ENCODE measurements at regions not wholly inside any gene's neighbourhood (a gene's known extent, or its start where the extent isn't known, plus 50 kb on each side); places are given as distances from the start of the nearest gene placed in this dataset.
"Not testable (repeated sequence)": the region's sequence is repeated elsewhere in the genome, so short reads cannot be mapped to it uniquely, and the experiment has no call there.

DNA sequence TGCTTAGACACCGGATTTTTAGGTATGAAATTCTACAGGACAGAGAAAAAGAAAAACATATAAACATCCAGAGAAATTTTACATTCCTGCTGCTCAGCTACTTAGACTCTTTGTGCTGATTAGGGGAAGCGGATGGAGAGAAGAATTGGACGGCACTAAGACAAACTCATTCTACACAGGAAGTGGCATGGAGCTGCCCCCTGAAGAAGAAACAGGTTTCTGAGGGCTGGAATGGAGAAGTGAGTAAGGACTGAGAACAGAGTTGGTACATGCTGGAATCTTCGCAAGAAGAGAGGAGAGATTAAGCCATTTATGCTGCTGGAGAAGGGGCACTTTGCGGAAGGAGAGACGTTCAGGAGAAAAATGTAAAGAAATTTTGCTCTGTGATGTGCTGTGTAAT, 253.0 kb upstream of the ERBB4 start:
- no peak for DNase-seq (ENCODE audit: low read depth in 2 of 3, low spot score in 2 of 3)

DNA sequence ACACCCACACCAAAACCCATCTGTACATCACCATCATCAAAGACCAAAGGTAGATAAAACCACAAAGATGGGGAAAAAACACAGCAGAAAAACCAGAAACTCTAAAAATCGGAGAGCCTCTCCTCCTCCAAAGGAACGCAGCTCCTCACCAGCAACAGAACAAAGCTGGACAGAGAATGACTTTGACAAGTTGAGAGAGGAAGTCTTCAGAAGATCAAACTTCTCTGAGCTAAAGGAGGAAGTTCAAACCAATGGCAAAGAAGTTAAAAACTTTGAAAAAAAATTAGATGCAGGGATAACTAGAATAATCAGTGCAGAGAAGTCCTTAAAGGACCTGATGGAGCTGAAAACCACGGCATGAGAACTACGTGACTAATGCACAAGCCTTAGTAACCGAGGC, 247.5 kb upstream of the ERBB4 start:
- DNase-seq (ENCODE audit: low read depth in 2 of 3, low spot score in 2 of 3): not testable (repeated sequence)

DNA sequence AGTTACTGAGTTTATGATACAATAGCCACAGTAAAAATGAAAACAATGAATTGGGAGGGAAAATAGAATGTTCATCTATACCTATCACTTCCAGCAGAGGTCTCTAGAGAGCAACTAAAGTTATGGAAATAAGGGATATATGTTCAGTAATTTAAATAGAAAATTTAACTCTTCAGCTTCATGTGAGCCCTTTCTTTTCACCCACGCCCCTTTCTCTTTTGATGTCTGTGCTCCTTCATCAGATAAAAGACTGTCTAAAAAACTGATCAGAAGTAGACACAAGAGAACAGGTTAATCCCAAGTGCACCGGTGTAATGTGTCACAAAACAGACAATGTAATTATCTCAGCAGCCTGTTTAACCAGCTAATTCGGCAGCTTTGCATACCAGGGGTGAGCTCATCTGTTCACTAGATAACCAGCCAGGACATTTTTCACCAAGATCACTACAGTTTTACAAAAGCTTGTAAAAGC, 238.5 kb upstream of the ERBB4 start:
- no peak for DNase-seq (ENCODE audit: low read depth in 2 of 3, low spot score in 2 of 3)

DNA sequence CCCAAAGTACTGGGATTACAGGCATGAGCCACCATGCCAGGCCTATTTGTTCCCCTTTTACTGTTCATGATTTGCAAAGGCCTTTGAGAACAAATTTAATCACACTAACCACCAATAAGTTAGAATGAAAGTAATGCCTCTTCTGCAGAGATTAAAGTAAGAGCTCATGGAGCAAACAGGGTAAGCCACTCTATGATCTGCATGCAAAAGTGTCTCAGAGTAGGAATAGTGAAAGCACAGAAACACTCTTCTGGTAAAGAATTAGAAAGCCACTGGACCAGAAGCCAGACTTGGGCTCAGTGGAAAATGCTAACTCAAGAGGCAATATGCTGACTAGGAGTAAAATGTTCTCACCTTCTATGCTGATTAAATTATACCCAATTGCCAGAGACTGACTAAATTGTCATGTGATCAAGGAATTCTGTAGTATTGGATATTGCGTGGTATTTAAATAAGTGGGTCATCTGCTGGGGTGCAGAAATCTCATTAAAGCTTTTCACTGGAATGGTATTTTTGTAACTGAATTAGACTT, 235.3 kb upstream of the ERBB4 start:
- DNase-seq (ENCODE audit: low read depth in 2 of 3, low spot score in 2 of 3): no peak

- DNase-seq (ENCODE audit: low read depth in 2 of 3, low spot score in 2 of 3): no peak
These were observed 231.6 kb upstream of the ERBB4 start for GRCh38 chr2:212770240-212770639.

DNA sequence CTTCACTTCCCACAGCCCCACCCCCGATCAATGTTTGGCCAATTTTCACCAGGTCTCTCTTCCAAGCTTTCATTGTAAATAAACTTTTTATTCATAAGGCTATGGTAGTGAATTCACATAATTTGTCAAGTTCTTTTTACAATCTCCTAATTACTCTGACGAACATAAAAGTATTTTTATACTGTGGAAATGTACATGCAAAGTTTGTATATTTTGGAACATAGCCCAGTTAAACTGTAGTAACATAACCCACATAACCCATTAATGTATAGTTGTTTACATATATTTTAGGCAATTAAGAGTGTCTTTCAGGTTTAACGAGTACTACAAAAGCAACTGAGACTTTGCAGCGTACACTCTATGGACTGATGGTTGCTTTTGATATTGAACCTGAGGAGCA, 228.3 kb upstream of the ERBB4 start:
- DNase-seq (ENCODE audit: low read depth in 2 of 3, low spot score in 2 of 3): no peak

- no peak for DNase-seq (ENCODE audit: low read depth in 2 of 3, low spot score in 2 of 3)
These were observed 214.2 kb upstream of the ERBB4 start for GRCh38 chr2:212752730-212753351.

DNA sequence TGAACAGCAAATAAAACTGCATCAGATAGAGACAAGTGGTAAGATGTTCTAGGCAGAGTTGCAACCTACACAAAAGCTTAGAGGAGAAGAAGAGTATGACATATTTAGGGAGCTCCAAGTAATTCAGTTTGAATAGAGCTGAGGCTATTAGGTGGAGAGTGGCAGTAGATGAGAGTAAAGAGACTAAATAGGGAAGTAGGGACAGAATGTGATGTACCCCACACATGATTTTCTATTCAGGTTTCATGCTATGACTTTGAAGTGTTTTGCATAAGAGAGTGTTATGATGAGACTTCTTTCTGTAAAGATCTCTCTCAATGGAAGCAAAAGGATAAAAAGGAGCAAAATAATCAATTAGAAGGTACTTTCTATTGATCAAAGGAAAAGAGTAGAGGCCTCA, 206.8 kb upstream of the ERBB4 start:
- no peak for DNase-seq (ENCODE audit: low read depth in 2 of 3, low spot score in 2 of 3)

DNA sequence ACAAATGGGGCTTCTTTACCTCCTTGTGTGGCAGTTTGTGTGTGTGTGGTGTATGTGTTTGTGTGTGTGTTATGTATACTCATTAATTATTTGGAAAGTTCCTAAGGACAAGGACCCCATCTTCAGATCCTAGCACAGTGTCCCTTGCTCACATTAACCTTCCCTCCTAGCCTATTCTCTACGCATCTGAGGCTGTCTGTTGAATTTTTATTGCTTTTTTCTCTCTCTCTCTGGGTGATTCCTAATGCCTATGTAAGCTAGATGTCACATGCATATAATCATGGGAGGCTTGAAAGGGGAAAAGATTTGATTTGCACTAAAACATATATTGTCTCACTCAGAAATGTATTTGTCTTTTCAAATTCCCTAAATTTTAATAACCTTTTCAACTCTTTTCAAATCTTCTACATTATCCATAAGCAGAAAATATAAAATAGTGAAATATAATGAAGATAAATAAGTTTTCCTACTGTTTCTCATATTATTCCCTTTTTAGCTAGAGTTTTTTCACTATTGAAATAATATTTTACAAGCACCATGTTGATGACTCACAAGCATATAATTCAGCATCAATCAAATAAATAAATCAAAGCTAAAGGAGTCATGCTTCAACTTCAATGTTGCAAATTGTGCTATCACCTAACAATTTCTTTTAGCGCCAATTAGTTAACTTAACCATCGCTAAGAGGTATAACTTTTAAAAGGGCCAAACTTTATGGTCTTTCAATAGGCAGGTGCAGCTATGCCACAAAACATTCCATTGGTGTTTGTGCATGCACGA, 199.0 kb upstream of the ERBB4 start:
- DNase-seq (ENCODE audit: low read depth in 2 of 3, low spot score in 2 of 3): no peak

DNA sequence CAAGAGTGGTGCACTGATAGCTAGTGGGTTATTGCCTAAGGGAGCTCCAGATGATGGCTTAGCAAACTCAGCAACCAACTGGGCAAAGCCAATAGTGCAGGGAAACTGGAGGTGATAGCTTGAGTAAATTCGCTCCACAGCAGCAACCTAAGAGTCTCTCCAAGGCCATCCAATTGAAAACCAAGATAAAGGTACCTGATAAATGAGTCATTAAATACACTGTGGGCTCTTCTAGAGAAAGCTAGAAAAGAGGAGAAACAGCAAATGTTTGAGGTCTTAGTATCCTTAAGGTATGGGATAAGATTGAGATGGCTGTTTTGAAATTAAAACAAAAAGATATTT, 197.8 kb upstream of the ERBB4 start:
- DNase-seq (ENCODE audit: low read depth in 2 of 3, low spot score in 2 of 3): no peak

- no peak for DNase-seq (ENCODE audit: low read depth in 2 of 3, low spot score in 2 of 3)
These were observed 194.7 kb upstream of the ERBB4 start for GRCh38 chr2:212733273-212733672.

DNA sequence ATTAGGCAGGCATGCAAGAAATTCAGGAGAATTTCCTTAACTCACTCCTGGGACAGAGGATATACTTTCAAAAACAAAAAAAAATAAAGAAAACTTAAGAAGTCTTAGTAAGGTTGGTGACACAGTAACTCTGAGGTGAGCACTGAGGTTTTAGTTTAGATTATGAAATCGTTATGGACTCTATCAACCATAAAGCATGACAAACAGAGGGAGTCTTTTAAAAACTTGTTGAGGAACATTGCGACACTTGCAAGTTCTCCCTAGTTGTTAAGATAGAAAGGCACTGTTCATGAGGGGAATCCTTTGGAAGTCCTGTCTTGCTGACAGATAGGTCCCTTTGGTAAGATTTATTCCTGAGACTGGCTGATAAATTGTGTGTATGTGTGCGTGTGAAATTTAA, 194.3 kb upstream of the ERBB4 start:
- no peak for DNase-seq (ENCODE audit: low read depth in 2 of 3, low spot score in 2 of 3)

GRCh38 chr2:212730994-212731393, 192.4 kb upstream of the ERBB4 start:
- no peak for DNase-seq (ENCODE audit: low read depth in 2 of 3, low spot score in 2 of 3)

DNA sequence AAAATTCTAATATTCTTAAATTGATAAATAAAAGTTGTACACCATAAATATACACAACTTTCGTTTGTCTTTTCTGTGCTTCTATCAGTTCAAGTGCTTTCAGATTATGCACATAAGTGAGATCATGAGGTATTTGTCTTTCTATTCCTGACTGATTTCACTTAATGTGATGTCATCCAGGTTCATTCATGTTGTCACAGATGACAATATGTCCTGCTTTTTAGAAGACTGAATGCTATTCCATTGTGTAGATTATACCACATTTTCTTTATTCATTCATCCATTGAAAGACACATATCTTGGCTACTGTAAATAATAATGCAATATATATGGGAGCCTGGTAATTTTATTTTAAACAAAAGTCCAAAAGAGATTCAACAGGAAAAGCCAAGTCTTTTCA, 190.1 kb upstream of the ERBB4 start:
- DNase-seq (ENCODE audit: low read depth in 2 of 3, low spot score in 2 of 3): no peak

DNA sequence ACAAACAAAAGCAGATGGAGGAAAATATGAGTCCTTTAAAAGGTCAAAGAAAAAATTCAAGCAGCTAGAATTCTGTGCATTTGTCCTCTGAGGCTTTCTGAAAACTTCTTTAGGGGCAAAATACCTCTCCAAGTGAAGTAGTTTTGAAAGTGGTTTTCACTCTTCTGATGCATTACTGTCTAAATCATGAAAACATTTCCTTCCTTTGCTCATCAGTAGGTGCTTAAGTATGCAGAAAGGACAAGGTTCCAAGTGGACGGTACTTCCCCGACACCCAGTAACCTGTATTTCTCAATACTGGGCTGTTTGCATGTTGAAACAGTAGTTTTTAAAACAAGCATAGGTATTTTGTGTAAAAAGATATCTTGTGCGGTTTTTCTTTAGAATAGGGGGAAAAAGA, 189.1 kb upstream of the ERBB4 start:
- DNase-seq (ENCODE audit: low read depth in 2 of 3, low spot score in 2 of 3): no peak

- DNase-seq (ENCODE audit: low read depth in 2 of 3, low spot score in 2 of 3): no peak
These were observed 187.8 kb upstream of the ERBB4 start for GRCh38 chr2:212726403-212726802.

DNA sequence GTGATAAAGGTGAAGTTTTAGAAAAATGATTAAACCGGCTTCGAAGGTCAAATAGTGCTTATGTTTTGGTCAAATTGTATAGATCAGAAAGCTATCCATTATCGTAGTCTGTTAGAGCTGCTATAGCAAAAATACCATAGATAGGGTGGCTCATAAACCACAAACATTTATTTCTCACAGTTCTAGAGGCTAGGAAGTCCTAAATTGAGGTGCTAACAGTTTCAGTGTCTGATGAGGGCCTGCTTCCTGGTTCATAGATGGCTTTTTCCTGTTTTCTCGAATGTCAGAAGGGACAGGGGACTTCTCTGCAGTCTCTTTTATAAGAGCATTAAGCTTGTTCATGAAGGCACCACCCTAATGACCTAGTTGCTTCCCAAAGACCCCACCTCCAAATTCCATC, 186.6 kb upstream of the ERBB4 start:
- no peak for DNase-seq (ENCODE audit: low read depth in 2 of 3, low spot score in 2 of 3)

GRCh38 chr2:212723226-212723625, 184.6 kb upstream of the ERBB4 start:
- DNase-seq (ENCODE audit: low read depth in 2 of 3, low spot score in 2 of 3): no peak

- no peak for DNase-seq (ENCODE audit: low read depth in 2 of 3, low spot score in 2 of 3)
These were observed 183.4 kb upstream of the ERBB4 start for GRCh38 chr2:212722046-212722445.

- DNase-seq (ENCODE audit: low read depth in 2 of 3, low spot score in 2 of 3): no peak
These were observed 182.4 kb upstream of the ERBB4 start for GRCh38 chr2:212721026-212721451.

DNA sequence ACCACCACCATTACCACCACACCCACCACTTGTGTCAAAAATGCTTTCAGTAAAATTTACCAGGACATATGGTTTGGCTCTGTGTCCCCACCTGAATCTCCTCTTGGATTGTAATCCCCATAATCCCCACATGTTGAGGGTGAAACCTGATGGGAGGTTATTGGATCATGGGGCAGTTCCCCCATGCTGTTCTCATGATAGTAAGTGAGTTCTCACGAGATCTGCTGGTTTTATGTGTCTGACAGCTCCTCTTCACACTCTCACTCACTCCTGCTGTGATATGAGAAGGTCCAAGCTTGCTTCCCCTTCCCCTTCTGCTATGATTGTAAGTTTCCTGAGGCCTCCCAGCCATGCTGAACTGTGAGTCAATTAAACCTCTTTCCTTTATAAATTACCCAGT, 176.8 kb upstream of the ERBB4 start:
- DNase-seq (ENCODE audit: low read depth in 2 of 3, low spot score in 2 of 3): not testable (repeated sequence)

DNA sequence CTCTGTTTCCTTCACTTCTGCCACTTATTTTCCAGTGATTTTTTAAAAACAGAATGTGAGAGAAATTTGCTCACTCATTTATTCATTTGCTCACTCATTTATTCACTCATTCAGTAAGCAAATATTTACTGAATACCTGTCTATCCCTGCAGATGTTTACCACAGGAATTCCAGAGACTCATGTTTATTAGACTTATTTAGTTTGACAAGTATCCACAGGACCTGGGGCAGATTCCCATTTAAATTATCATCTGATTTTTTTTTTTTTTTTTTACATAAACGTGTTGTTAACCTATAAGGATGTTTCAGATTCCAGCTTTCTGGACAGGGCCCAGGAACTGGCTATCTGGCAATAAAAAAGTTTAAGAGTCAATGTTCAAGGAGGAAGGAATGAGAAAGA, 175.1 kb upstream of the ERBB4 start:
- DNase-seq (ENCODE audit: low read depth in 2 of 3, low spot score in 2 of 3): no peak

DNA sequence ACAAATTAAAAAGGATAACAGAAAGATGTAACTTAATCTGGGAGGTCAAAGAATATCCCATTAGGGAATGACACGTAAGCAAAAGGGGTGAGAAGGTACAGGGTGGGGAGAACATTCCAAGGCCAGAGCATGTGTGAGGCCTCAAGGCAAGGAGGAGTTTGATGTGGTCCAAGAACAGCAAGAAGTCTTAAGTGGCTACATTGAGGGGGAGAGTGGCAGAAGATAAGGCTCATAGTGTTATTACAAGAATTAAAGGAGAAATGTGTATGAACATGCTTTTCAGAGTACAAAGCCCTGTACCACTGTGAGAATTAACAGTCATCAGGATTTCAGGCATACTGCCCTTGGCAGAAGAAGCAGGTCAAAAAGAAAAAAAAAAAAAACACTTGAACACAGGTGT, 174.4 kb upstream of the ERBB4 start:
- DNase-seq (ENCODE audit: low read depth in 2 of 3, low spot score in 2 of 3): no peak

Measured in activated CD8-positive, alpha-beta memory T cell treated with anti-CD3 and anti-CD28 coated beads for 48 hours (primary cell).